Stimulated activated CD8-positive, alpha-beta memory T cell treated with anti-CD3 and anti-CD28 coated beads, Interleukin-15, amount 100 ng/mL, for 24 hours (primary cell): ENCODE measurements at regions not wholly inside any gene's neighbourhood (a gene's known extent, or its start where the extent isn't known, plus 50 kb on each side); places are given as distances from the start of the nearest gene placed in this dataset.

Experiments
- DNase-seq: peaks from one replicate; pipeline ENCODE4 v3.0.0-alpha.2; 2020; ENCODE audit warnings: low read depth

DNA sequence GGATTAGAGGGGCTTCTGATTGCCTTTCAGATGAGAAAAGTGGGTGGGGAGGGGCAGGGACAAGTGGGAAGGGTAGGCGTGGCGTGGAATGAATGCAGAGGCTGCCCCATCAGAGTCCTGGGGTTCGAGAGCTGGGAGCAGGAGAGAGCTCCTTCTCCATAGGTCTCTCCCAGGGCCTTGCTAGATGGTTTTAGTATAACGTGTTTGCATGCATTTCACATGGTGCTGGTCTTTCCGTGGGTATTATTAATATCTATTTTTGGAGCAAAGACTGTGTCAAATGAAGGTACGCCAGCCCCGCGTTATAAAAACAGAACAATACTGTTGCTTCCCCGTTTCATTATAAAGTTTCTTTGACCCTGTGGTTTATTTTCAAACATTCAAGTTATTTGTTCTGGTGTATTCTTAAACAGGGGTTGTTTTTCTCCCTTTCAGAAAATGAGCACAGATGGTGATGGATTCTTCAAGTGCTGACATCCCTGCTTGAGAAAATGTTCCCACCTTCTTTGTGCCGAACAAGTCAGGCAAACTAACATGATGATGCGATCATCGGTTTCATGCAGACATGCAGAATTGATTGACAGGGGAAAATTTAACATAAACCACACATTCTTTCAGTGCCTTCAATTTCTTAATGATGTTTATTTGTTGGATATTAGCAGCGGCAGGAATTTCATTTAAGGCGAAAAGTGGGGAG lies 62.1 kb upstream of the ZNF536 start:
- DNase-seq = no peak

DNA sequence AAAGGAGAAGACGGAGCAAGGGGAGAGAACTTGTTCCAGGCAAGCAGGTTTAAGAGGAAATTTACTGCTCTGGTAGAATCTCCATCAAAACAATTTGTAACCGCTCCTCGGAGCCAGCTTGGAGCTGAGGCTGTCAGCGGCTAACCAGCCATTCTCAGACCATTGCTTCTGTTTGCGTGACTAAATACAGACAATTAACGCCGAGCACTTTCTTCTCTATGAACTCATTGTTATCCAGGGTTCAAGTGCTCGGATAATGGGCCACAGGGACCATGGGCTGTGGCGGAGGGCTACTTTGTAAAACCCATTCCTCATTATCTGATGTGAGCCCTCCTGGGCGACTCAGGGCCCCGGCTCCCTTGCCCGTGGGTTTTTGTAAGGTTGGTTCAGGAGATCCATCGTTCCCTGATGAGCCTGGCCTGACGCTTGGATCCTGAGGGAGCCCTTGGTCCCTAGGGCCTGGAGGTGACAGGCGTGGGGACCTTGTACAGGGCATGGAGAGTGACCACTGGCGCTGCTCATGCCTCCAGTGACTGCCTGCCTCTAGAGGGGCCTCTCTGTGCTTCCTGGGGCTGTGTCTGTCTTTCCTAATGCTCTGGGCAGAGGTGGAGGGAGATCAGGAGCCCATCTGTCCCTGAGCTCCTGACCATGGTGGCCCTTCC lies 61.5 kb upstream of the ZNF536 start:
- no peak for DNase-seq

DNA sequence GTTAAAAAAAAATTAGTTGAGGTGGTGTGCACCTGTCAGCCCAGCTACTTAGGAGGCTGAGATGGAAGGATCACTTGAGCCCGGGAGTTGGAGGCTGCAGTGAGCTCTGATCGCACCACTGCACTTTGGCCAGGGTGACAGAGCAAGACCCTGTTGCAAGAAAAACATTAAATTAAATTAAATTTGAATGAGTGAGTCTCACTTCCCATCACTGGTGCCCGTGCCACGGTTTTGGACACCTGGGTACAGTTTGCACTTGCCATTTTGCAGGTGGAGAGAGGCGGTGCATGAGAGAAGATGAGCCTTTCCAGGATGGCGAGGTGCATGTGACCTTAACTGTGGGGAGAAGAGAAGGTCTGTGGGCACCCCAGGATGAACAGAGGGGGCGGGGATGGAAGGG lies 60.3 kb upstream of the ZNF536 start:
- DNase-seq = no peak

DNA sequence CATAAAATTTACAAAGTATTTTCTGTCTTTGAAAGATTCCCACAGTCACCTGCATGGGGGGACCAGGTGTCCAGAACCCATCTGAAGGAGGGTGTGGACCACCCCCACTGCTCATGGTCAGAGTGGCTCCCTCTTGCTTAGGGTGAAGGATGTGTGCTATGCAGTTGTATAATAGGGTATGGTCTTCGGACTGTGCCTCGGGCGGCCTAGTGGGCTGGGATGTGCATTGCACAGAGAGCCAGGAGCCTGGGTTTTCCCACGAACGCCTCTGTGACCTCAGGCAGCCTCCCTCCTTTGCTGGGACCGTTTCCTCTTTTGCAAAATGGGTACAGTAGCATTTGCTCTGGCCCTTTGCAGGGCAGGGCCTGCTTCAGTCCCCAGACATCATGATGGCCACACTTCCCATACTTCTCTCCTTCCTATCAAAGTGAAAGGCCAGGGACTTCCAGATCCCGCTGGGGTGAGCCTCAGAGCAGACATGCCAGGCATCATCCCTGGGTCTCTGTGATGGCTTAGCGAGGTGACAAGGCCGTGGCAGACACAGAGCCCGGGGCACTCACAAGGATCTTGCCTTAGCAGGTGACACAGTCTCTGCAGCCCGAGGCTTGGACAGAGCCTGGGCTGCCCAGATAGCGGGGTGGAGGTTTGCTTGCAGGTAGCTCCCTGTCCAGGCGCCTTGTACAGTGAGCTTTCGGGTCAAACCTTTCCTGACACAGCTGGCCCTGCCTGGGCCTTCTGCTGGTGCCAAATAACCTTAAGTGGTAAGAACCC lies 59.4 kb upstream of the ZNF536 start:
- no peak for DNase-seq

DNA sequence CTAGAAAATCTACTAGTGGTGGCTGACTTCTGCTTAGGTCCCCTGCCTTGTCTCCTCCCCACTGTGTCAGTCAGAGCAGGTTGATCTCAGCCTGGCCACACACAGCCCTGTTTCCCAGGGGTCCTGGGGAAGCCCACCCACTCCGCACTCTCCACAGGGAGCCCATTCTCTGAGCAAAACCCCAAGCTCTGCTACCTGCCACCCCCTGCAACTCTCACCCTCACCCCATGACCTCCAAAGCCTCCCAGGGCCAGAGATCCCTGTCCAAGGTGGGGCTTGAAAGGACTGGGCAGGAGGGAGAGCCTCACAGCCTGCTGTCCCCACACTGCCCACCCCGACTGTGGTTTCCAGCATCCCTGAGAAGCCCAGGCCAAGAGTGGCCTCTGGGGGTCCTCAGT lies 58.8 kb upstream of the ZNF536 start:
- no peak for DNase-seq

DNA sequence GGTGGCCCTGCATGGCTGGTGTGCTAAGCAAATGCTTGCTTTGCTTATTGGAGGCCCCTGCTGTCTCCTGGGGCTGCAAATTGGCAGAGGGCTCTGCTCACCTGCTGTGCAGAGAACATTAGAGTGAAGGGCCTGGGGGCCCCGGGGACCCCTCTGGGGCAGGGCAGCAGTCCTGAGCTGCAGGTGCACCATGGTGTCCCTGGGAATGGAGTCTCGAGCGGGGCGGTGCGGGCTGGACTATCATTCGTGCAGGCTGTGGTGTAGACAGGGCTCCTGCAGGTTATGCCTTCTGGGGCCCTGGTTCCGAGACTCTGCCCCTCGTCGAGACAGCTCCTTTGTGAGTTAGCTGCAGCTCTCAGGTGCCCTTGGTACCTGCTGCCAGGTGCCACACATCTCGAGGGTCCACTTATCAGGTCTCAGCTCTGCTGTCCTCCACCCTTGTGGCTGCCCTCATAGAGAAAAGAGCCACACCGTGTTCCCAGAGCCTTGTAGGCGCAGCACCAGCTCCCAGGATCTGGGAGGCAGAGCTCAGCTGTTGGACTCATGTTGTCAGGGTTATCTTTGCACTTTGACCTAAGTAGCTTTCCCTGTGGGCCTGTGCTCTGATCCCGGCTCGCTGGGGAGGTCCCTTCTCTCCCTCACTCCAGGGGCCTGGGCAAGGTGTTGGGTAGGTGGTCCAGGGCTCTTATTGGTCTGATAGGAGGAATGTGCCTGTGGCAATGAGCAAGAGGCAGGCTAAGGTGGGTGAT lies 58.0 kb upstream of the ZNF536 start:
- no peak for DNase-seq

DNA sequence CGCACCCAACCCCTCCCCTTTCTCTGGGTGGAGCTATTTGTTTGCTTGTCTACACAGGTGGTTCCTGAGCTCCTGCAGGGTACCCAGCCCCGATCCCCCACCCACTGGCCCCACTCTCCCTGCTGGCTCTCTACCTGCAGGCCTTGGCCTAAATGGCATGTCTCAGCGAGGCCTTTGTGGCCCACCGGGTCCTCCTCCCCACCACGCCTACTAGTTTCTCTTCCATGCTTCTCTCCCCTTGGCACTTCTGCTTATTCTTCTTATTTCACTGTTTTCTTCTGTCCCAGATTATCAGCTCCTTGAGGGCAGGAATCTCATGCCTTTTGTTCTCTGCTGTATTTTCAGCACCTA lies 57.4 kb upstream of the ZNF536 start:
- DNase-seq = no peak

DNA sequence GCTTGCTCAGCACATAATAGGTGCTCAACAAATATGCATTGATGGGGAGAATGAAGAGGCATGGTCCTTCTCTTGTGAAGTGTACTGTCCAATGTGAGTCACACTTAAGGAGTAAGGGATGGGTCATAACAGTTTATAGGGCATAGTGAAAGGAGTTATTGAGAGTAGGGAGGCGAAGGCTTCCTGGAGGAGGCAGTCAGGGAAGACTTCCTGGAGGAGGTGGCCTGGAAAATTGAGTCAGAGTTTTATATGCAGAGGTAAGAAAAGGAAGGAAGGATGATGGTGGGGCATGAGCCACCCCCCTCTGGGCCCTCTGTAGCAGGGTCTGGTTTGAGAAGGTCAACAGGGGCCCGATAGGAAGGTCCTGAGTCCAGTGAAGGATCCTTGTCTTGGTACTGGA lies 57.0 kb upstream of the ZNF536 start:
- DNase-seq = no peak

DNA sequence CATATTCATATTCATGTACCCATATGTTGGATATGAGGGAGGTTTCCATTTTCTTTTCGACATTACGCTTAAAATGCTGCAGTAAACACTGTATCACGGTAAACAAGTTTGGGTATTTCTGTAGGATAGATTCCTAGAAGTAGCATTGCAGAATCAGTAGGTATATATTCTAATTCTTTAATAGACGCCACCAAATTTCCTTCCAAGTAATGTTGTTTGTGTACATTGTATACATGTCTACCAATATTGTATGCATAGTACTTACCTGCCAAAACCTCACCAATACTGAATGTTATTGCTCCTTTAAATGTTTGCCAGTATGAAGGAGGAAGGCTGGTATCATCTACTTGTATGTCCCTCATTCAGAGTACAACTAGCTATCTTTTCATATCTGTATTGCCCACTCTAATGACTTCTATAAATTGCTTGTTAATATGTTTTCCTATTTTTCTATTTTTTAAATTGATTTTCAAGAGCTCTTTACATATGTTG lies 56.1 kb upstream of the ZNF536 start:
- no peak for DNase-seq

DNA sequence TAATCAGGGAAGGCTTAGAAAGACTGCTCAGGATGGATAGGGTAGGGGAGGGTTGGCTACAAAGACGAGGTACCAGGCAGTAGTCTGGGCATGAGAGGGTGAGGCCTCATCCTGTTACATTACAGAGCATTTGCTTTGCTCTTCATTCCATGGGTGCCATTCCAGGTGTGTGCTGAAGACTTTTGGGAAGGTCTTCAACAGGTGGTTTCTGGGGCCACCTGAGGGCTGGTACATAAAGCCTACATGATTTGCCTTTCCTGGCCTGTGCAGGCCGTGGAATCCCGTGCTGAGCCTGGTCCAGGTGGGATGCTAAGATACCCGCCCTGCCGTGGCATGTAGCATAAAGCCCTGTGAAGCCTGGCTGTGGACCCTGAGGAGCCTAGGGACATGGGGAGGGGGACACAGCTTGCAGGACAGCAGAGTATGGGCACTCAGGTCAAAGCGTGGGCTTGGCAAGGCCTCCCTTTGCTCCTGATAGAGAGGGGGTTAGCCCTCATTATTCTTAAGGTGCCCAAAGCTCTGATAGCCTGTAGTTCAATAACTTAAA lies 55.6 kb upstream of the ZNF536 start:
- no peak for DNase-seq

DNA sequence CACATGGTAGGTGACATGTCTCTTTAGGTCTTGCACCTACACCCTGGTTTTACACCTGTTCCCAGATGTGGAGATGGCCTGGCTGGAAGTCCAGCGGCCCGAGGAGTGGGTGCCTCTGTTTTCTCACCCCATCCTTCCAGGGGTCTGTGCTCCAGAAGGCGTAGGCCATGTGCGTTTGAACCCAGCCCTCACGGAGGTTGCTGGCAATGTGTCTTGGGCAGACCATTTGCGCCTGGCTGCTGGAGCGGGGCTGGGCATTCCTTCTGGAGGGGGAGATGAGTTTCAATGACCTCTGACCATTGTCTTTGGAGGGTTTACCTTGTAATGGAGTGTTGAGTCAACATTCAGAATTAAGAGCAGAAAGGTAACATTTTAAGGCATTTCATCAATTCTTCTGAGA lies 54.8 kb upstream of the ZNF536 start:
- no peak for DNase-seq

DNA sequence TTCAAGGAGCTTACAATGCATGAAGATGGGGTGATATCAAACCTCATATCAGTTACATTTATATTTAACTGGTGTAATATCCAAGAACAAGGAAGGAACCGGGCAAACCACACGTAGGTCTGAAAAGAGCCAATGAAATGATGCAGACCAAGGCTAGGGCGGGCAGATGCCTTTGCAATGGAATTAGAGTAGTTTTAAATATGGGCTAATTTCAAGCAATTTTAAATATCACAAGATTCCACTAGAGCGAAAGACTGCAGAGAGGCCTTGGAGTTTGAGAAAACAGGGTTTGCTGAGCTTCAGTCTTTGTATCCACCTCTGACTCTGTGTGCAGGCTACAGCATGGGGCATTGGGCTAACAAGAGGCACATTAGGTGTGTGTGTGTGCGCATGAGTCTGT lies 53.9 kb upstream of the ZNF536 start:
- DNase-seq = no peak

DNA sequence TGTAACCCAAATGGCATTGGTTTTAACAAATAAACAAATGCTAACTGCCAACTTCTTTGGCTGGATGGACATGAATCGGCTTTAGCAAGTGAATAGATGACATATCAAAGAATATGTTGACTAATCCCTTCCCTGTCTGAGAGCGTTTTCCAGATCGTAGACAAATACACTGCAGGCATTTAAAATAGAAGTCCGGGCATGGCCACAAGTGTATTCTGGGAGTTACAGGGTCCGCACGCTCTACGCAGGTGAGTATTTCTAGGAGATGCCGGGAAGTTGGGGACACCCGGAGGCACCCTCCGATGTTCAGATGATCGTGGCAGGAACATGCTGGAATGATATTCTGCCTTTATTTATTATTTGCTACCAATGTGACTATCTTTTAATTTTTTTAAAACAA lies 53.2 kb upstream of the ZNF536 start:
- DNase-seq = no peak

DNA sequence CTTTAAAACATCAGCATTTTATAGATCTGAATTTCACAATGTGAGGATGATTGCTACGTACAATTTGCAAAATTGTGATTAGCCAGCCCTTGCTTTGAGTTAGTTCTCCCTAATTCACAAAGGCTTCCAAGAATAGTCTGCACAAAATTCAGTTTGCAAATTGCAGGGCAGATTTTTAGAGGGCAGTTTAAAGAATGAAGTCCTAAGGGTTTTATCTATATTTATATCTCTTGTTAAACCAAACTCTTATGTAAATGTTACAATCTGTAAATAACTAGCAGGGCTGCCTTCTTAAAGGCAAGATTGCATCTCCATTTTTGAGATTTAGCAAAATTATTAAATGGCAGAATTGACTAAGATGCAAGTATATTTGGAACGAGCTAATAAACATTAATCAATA lies 52.8 kb upstream of the ZNF536 start:
- DNase-seq = no peak

DNA sequence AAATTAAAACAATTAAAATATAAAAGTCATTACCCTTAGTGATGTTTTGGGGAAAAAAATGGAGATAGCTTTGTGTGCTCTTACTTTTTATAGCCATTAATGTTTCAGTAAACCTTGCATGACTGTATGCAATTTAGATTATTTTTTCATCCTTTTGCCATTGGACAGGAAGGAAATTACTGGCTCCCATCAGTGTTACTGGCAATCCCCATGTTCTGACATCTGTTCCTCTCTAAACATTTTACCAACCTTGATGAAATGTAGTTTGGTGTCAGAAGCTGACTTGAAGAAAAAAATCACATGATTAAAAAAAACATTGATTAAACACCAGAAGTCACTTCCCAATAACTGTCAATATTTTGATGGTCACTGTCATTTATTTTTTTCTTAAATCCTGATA lies 52.3 kb upstream of the ZNF536 start:
- no peak for DNase-seq

DNA sequence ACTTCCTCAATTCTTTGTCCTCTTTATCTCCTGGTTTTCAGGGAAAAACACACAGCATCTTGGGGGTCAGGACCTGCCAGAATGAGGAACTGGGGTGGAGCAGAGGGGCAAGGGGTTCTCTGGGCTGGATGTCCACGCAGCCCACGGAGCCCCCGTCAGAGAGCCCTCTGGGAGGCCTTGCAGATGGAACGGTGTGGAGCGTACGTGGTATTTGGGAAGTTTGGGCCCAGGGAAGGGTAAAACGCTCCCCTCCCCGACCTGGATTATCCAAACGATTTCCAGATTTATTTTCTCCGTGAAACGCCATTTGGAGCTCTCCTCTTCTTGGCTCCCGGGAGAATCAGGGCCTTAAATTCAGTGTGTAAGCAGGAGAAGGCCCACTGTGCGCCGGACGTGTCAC lies 51.7 kb upstream of the ZNF536 start:
- no peak for DNase-seq

DNA sequence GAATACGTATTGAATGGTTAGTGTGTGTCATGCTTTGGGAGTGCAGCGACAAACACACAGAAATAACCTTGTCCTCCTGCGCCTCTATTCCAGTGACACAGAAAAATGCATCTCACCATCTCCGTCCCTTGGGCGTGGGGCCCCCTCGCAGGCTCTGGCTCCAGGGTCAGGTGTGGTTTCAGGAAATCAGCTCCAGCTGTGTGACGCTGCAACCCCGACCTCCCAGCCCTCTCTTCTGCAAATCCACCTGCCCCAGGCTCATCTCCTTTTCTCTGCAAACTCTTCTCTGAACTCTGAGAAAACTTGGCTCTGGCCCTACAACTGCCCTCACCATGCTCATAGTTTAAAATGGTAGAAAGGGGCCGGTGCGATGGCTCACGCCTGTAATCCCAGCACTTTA lies 51.3 kb upstream of the ZNF536 start:
- DNase-seq = no peak
